HepG2 (cell line): ENCODE measurements at regions not wholly inside any gene's neighbourhood (a gene's known extent, or its start where the extent isn't known, plus 50 kb on each side); places are given as distances from the start of the nearest gene placed in this dataset.
A peak's percentile ranks its signal among the peaks of the same experiment; 100 is the strongest.
"Not testable (repeated sequence)": the region's sequence is repeated elsewhere in the genome, so short reads cannot be mapped to it uniquely, and the experiment has no call there.

Source experiments
- ARID3A ChIP-seq: IDR thresholded peaks from 2 replicates; pipeline ENCODE4 v1.6.1; 2012; ENCODE audit warnings: low read depth, low read length, improper control_type of control experiment
- ASH2L ChIP-seq: fragments of 300-600, 200-600 bp; sonication (generic); IDR thresholded peaks from 2 replicates; pipeline ENCODE4 v1.7.0; 2017; ENCODE audit warnings: low read depth, mild to moderate bottlenecking, moderate library complexity, mixed read lengths, low read length; ENCODE audit not compliant: insufficient read length
- FOXK1 ChIP-seq: sonication (generic); formaldehyde crosslinking; IDR thresholded peaks from 2 replicates; pipeline ENCODE4 v1.4.0; 2020; ENCODE audit warnings: low read depth, missing genetic modification reagents, borderline replicate concordance
- HMG20A ChIP-seq: IDR thresholded peaks from 2 replicates; pipeline ENCODE4 v1.6.1; 2016; ENCODE audit warnings: borderline replicate concordance
- HNF1A ChIP-seq, 2 experiments: sonication (generic) in 1 of 2; formaldehyde crosslinking in 1 of 2; IDR thresholded peaks; 2 replicates each; pipeline versions ENCODE4 v1.4.0 to v1.6.1; 2016 to 2020; ENCODE audit warnings: borderline replicate concordance in 1 of 2, low read depth in 1 of 2, mild to moderate bottlenecking in 1 of 2, missing genetic modification reagents in 1 of 2
- NCOA2 ChIP-seq: sonication (generic); formaldehyde crosslinking; IDR thresholded peaks from 2 replicates; pipeline ENCODE4 v1.8.0; 2022; ENCODE audit warnings: inconsistent platforms
- NFIC ChIP-seq: IDR thresholded peaks from 2 replicates; pipeline ENCODE4 v1.6.1; 2012; ENCODE audit warnings: mild to moderate bottlenecking, low read length, inconsistent platforms
- NR2F6 ChIP-seq, 2 experiments: IDR thresholded peaks; 2 replicates each; pipeline ENCODE4 v1.6.1; 2016; ENCODE audit warnings: antibody characterized with exemption in 1 of 2, mild to moderate bottlenecking in 1 of 2
- POGZ ChIP-seq: sonication (generic); formaldehyde crosslinking; IDR thresholded peaks from 2 replicates; pipeline ENCODE4 v1.4.0; 2020; ENCODE audit warnings: mild to moderate bottlenecking, missing genetic modification reagents
- POLR2G ChIP-seq: fragments of 200-400 bp; formaldehyde crosslinking; IDR thresholded peaks from 2 replicates; pipeline ENCODE4 v1.6.1; 2018; ENCODE audit warnings: mild to moderate bottlenecking, low read depth, low read length, moderate library complexity
- SOX13 ChIP-seq, 3 experiments: fragments of 450-650 bp in 1 of 3; sonication (generic) in 1 of 3; formaldehyde crosslinking in 1 of 3; IDR thresholded peaks in 2 of 3; conservative IDR thresholded peaks in 1 of 3; 2 replicates each; pipeline versions ENCODE4 v1.5.0 to v1.6.1; 2016 to 2020; ENCODE audit warnings: antibody characterized with exemption in 1 of 3, mild to moderate bottlenecking in 1 of 3, missing compliant biosample characterization in 1 of 3, missing genetic modification reagents in 1 of 3, moderate library complexity in 1 of 3
- SOX6 ChIP-seq, 2 experiments: fragments of 450-650 bp in 1 of 2; sonication (generic) in 1 of 2; formaldehyde crosslinking in 1 of 2; IDR thresholded peaks; 2 replicates each; pipeline versions ENCODE4 v1.4.0 to v1.6.1; 2017 to 2020; ENCODE audit warnings: antibody characterized with exemption in 1 of 2, mild to moderate bottlenecking in 1 of 2, missing genetic modification reagents in 1 of 2
- TCF7 ChIP-seq: sonication (generic); IDR thresholded peaks from 2 replicates; pipeline ENCODE4 v1.6.1; 2016; ENCODE audit warnings: antibody characterized with exemption, low read depth
- ZNF503 ChIP-seq: sonication (generic); formaldehyde crosslinking; IDR thresholded peaks from 2 replicates; pipeline ENCODE4 v1.4.0; 2020; ENCODE audit warnings: missing genetic modification reagents
- ZNF652 ChIP-seq: IDR thresholded peaks from 2 replicates; pipeline ENCODE4 v1.6.1; 2016; ENCODE audit warnings: low read depth, borderline replicate concordance
- ZNF878 ChIP-seq: sonication (generic); formaldehyde crosslinking; IDR thresholded peaks from 2 replicates; pipeline ENCODE4 v1.8.1; 2023; ENCODE audit warnings: mild to moderate bottlenecking, missing genetic modification reagents, moderate library complexity
- TF ChIP-seq, protein P1 (sequence below): IDR thresholded peaks from 2 replicates; pipeline ENCODE4 v1.6.1; 2018; ENCODE audit warnings: missing genetic modification reagents, mild to moderate bottlenecking, missing compliant biosample characterization

DNA sequence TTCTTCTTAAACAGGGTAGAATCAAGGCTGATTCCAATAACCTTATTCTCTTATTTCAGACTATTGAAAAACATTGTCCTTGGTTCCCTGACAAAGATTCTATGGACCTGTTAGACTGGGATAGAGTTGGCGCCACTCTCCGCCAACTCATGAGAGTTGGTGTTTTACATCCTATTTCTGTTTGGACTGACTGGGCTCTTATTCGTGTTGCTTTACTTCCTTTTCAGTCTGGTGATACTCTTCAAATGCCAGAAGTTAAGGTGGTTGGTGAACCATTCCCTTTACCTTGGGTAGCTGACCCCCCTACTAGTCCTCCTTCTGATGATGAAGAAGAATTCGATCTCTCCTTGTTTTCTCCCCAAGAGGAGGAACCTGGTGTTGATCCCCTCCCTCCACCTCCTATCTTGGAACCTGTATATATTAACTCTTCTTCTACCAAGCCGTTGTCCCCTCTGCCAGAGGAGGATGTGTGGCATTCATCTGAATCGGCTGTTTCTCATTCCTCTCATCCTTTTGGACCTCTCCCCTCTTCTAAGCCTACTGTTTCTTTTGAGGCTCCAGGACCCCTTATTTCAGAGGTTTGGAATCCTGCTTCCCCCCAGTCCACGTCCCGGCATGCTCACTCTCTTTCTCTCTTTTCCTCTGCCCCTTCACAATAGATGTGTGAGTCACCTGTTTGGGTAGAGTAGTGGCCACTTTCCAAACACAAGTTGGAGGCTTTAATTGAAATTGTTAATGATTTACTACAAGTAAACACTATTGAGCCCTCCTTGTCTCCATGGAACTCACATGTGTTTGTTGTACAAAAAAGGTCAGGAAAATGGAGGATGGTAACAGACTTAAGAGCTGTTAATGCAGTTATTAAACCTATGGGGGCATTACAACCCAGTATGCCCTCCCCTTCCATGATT is 585.7 kb downstream of the NSUN3 start (continued):
- TF ChIP-seq FOXK1 (CRISPR knock-in tag) (peak; percentile 51; the same call in 1 of the 2 replicates), NR2F6 (CRISPR knock-in tag; IDR thresholded peaks at IDR 0.05) (peak; percentile 46; the same call in 1 of the 2 replicates), POGZ (peak; percentile 50; the same call in 1 of the 2 replicates), SOX6 (CRISPR knock-in tag; IDR thresholded peaks at IDR 0.05) (peak; percentile 81), NFIC (peak; percentile 35; the same call in 1 of the 2 replicates), ZNF878 (0 out of 2 replicates have a peak, but pooled peaks have one; percentile 15), ASH2L (peak; percentile 67), ZNF503 (CRISPR knock-in tag) (peak; percentile 21; the same call in 1 of the 2 replicates), ZNF652 (CRISPR knock-in tag) (peak; percentile 51; the same call in 1 of the 2 replicates), HNF1A (IDR thresholded peaks at IDR 0.05; ENCODE audit: low read depth) (peak; percentile 94), HNF1A (CRISPR knock-in tag; IDR thresholded peaks at IDR 0.05; ENCODE audit: borderline replicate concordance) (peak; percentile 96), ARID3A (0 out of 2 replicates have a peak, but pooled peaks have one; percentile 35), TCF7 (0 out of 2 replicates have a peak, but pooled peaks have one; percentile 15), NCOA2 (peak; percentile 62; the same call in 1 of the 2 replicates), SOX13 (CRISPR knock-in tag; conservative IDR thresholded peaks at IDR 0.05 in 1 of 2, IDR thresholded peaks at IDR 0.05 in 1 of 2) (peak in 1 of 2 experiments; percentile 80; a peak in 2 of 4 replicates), HMG20A (CRISPR knock-in tag) (peak; percentile 54; the same call in 1 of the 2 replicates), POLR2G (peak; percentile 30; the same call in 1 of the 2 replicates)
- not testable (repeated sequence) for TF ChIP-seq NR2F6, SOX6, SOX13 (IDR thresholded peaks at IDR 0.05)
- TF ChIP-seq, protein P1, sequence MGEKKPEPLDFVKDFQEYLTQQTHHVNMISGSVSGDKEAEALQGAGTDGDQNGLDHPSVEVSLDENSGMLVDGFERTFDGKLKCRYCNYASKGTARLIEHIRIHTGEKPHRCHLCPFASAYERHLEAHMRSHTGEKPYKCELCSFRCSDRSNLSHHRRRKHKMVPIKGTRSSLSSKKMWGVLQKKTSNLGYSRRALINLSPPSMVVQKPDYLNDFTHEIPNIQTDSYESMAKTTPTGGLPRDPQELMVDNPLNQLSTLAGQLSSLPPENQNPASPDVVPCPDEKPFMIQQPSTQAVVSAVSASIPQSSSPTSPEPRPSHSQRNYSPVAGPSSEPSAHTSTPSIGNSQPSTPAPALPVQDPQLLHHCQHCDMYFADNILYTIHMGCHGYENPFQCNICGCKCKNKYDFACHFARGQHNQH (CRISPR knock-in tag), result 0 out of 2 replicates have a peak, but pooled peaks have one; percentile 16
